ENCODE measurements at regions not wholly inside any gene's neighbourhood (a gene's known extent, or its start where the extent isn't known, plus 50 kb on each side); places are given as distances from the start of the nearest gene placed in this dataset.
A peak's percentile ranks its signal among the peaks of the same experiment; 100 is the strongest.

DNA sequence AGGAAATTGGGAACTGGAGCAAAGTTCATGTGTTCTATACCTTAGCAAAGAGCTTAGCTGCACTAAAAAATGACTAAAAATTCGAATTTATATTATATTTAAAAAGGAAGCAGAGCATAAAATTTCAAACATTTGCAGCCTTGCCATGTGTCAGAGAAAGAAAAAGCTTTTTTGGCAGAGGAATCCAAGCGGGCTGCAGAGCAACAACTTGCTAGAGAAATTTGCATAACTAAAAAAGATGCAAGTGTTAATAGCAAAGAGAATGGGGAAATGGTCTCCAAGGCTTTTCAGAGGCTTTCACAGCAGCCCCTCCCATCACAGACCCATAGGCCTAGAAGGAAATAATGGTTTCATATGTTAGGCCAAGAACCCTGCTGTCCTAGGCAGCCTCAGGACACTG lies 1315.9 kb downstream of the DSC3 start:
- no peak overlapping the region for H3K14ac ChIP-seq (ENCODE audit: insufficient read length)
- no peak overlapping the region for H2BK120ac ChIP-seq (replicated peaks; ENCODE audit: low read depth, low read length)
- H4K20me1 ChIP-seq (replicated peaks in 1 of 2; ENCODE audit: control insufficient read depth in 1 of 2, insufficient read depth in 2 of 2, low read length in 2 of 2) = no peaks in the 10 kb centered on the region
- H3K4ac ChIP-seq (replicated peaks; ENCODE audit: insufficient read length, low read depth, low read length) = no peak overlapping the region
- no peaks in the 10 kb centered on the region for H3K27me3 ChIP-seq (replicated peaks in 1 of 4; ENCODE audit: control insufficient read depth in 3 of 4, extremely low read depth in 1 of 4, insufficient read depth in 3 of 4, low read length in 3 of 4)
- H3K23me2 ChIP-seq (ENCODE audit: low read depth, low read length) = no peaks in the 10 kb centered on the region
- DNase-seq (ENCODE audit: low read depth in 1 of 2, low spot score in 2 of 2) (no peak), FAIRE-seq (no peak)
- WGBS, 2 experiments (ENCODE audit: extremely low coverage in 1 of 2, insufficient coverage in 1 of 2, insufficient read length in 1 of 2, insufficient replicate concordance in 2 of 2, low coverage in 1 of 2, low lambda C conversion rate in 2 of 2, missing lambda C conversion rate in 1 of 2) = 49% methylated on average over 2 of the region's 2 CpGs; no CpG with 5 or more reads in 1 of the 2 experiments
- peaks cover 0 to 5% (median 2%) of the 10 kb centered on the region in 4 experiments; a peak in 2 of 7 replicates for H3K4me1 ChIP-seq (replicated peaks in 1 of 4; ENCODE audit: control insufficient read depth in 3 of 4, insufficient read depth in 4 of 4, low read length in 3 of 4)
- no peak overlapping the region for H3K18ac ChIP-seq (ENCODE audit: extremely low read depth, low read length)
- ChIA-PET CTCF (ENCODE audit: partially characterized antibody) (no interaction called here), POLR2A (ENCODE audit: partially characterized antibody) (no interaction called here)
- no peaks in the 10 kb centered on the region for H3K79me2 ChIP-seq (ENCODE audit: control insufficient read depth in 1 of 2, insufficient read depth in 2 of 2, low read length in 2 of 2)
- no peak overlapping the region for H2AK5ac ChIP-seq (ENCODE audit: low read depth, low read length)
- no peaks in the 10 kb centered on the region for H3K79me1 ChIP-seq (ENCODE audit: low read depth, low read length)
- no peak overlapping the region for H4K91ac ChIP-seq (replicated peaks; ENCODE audit: insufficient read length, low read length)
- TF ChIP-seq, protein P1, sequence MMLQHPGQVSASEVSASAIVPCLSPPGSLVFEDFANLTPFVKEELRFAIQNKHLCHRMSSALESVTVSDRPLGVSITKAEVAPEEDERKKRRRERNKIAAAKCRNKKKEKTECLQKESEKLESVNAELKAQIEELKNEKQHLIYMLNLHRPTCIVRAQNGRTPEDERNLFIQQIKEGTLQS (IDR thresholded peaks at IDR 0.05; ENCODE audit: insufficient read depth, low read depth, low read length) = no peak
- TF ChIP-seq EP300 (IDR thresholded peaks at IDR 0.05; ENCODE audit: borderline replicate concordance in 1 of 2, low read depth in 2 of 2, low read length in 2 of 2) (no peak), SP2 (IDR thresholded peaks at IDR 0.05; ENCODE audit: low read length) (no peak), HDAC6 (IDR thresholded peaks at IDR 0.05; ENCODE audit: low read depth, low read length) (no peak), GABPA (IDR thresholded peaks at IDR 0.05; ENCODE audit: borderline replicate concordance, insufficient read depth, low read length) (no peak), RXRA (IDR thresholded peaks at IDR 0.05; ENCODE audit: insufficient read depth, low read depth, low read length) (no peak), CEBPB (IDR thresholded peaks at IDR 0.05; ENCODE audit: low read depth, low read length) (no peak), KDM4A (IDR thresholded peaks at IDR 0.05; ENCODE audit: low read depth, low read length, severe bottlenecking) (no peak), SRF (IDR thresholded peaks at IDR 0.05; ENCODE audit: low read depth, low read length) (no peak), SIX5 (IDR thresholded peaks at IDR 0.05; ENCODE audit: low read depth, low read length) (no peak), TCF12 (IDR thresholded peaks at IDR 0.05; ENCODE audit: low read depth, low read length) (no peak)
- H2AFZ ChIP-seq (ENCODE audit: low read length) = peak overlapping the region; percentile 76; the same call in 1 of the 2 replicates
- no peaks in the 10 kb centered on the region; a peak in 1 of 8 replicates for H3K36me3 ChIP-seq (ENCODE audit: control insufficient read depth in 2 of 4, insufficient read depth in 4 of 4, low read length in 3 of 4)
- no peak overlapping the region for H3K27ac ChIP-seq (ENCODE audit: low read depth, low read length)
- H3K56ac ChIP-seq (replicated peaks; ENCODE audit: insufficient read length, low read depth, low read length) = no peak overlapping the region
- no peak overlapping the region for H3K9ac ChIP-seq (replicated peaks in 1 of 4; ENCODE audit: extremely low read depth in 1 of 4, low read depth in 3 of 4, low read length in 3 of 4)
- no peak overlapping the region for H3K4me3 ChIP-seq (ENCODE audit: extremely low read depth in 1 of 4, insufficient read depth in 2 of 4, low read depth in 3 of 4, low read length in 4 of 4)
- no peak overlapping the region for H4K8ac ChIP-seq (ENCODE audit: extremely low read depth, insufficient read depth, low read length)
- H4K5ac ChIP-seq (ENCODE audit: insufficient read length, low read depth, low read length) = no peak overlapping the region
- H2BK20ac ChIP-seq (ENCODE audit: low read length) = no peak overlapping the region
- peaks cover 0 to 5% of the 10 kb centered on the region in 2 experiments; a peak in 1 of 4 replicates for H3K9me3 ChIP-seq (ENCODE audit: insufficient read depth in 2 of 2, low read depth in 1 of 2, low read length in 1 of 2)
- H2BK15ac ChIP-seq (ENCODE audit: low read length) = no peak overlapping the region
- peak overlapping the region in 1 of 2 experiments; percentile 30; a peak in 1 of 4 replicates for H3K4me2 ChIP-seq (ENCODE audit: insufficient read depth in 1 of 2, low read depth in 2 of 2, low read length in 2 of 2)
- no peak overlapping the region for H2BK5ac ChIP-seq (ENCODE audit: low read depth, low read length)
- no peak overlapping the region for H3K23ac ChIP-seq (ENCODE audit: insufficient read length)
- H2BK12ac ChIP-seq (ENCODE audit: low read depth, low read length) = no peak overlapping the region
